H1 (cell line): ENCODE measurements at regions not wholly inside any gene's neighbourhood (a gene's known extent, or its start where the extent isn't known, plus 50 kb on each side); places are given as distances from the start of the nearest gene placed in this dataset.

Experiments
- NRF1 ChIP-seq: IDR thresholded peaks from 2 replicates; pipeline ENCODE4 v1.6.1; 2011; ENCODE audit warnings: mild to moderate bottlenecking, low read depth, low read length, improper control_type of control experiment
- PHF8 ChIP-seq: fragments of 200-600 bp; sonication (generic); conservative IDR thresholded peaks from 2 replicates; pipeline ENCODE4 v1.7.1; 2012; ENCODE audit warnings: low read depth, mild to moderate bottlenecking, inconsistent platforms, low read length, moderate library complexity
- SP4 ChIP-seq: IDR thresholded peaks from 2 replicates; pipeline ENCODE4 v1.6.1; 2012; ENCODE audit warnings: low read length, inconsistent platforms

DNA sequence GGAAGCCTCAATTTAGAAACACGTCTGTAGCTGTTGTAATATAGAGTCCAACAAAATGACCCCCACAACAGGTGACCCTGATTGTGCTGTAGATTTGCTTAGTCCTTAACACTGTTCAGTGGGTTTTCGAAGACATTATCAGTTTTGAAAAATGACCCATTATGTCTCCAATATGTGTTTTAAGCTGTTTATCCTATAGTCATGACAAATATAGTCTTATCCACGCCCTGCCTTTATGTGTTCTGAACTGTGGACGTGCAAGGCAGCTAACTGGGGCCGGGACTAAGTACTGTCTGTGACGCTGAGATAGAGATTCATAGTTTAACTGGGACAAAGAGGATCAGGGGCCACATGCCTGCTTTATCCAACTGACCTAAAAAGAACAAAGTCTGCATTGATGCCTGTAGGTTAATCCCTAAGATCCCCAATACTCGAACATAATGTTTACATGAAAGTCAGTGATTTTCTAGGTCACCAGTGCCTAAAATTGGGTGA, 192.4 kb downstream of the CD83 start (continued):
- TF ChIP-seq NRF1 (no peak), SP4 (no peak), PHF8 (no peak)
